ENCODE measurements at regions not wholly inside any gene's neighbourhood (a gene's known extent, or its start where the extent isn't known, plus 50 kb on each side); places are given as distances from the start of the nearest gene placed in this dataset.

GRCh38 chr16:65940711-65941110, 425.8 kb upstream of the CDH5 start:
- no peak overlapping the region for H3K4me2 ChIP-seq (ENCODE audit: extremely low read depth, insufficient read depth, low read length)

GRCh38 chr16:65938083-65938482, 428.4 kb upstream of the CDH5 start:
- Histone ChIP-seq H4K20me1 (ENCODE audit: control insufficient read depth, extremely low read depth, insufficient read depth, low read length) (no peaks in the 10 kb centered on the region), H3K79me2 (ENCODE audit: control insufficient read depth, insufficient read depth, low read length) (no peaks in the 10 kb centered on the region), H3K36me3 (ENCODE audit: control insufficient read depth, insufficient read depth, low read length) (no peaks in the 10 kb centered on the region), H3K4me3 (replicated peaks in 1 of 4; ENCODE audit: control extremely low read depth in 1 of 4, insufficient read depth in 1 of 4, low read depth in 3 of 4, low read length in 4 of 4) (no peak overlapping the region), H3K4me1 (ENCODE audit: control insufficient read depth, extremely low read depth, insufficient read depth, low read length) (no peaks in the 10 kb centered on the region), H3K9ac (ENCODE audit: insufficient read depth, low read length) (no peak overlapping the region), H3K27me3 (ENCODE audit: control insufficient read depth, insufficient read depth, low read length) (no peaks in the 10 kb centered on the region), H2AFZ (ENCODE audit: low read length) (no peak overlapping the region), H3K27ac (ENCODE audit: insufficient read depth, low read length) (no peak overlapping the region), H3K9me3 (ENCODE audit: control insufficient read depth, insufficient read depth, low read depth, low read length) (no peaks in the 10 kb centered on the region), H3K4me2 (ENCODE audit: extremely low read depth, insufficient read depth, low read length) (no peak overlapping the region)
- TF ChIP-seq, protein P1, sequence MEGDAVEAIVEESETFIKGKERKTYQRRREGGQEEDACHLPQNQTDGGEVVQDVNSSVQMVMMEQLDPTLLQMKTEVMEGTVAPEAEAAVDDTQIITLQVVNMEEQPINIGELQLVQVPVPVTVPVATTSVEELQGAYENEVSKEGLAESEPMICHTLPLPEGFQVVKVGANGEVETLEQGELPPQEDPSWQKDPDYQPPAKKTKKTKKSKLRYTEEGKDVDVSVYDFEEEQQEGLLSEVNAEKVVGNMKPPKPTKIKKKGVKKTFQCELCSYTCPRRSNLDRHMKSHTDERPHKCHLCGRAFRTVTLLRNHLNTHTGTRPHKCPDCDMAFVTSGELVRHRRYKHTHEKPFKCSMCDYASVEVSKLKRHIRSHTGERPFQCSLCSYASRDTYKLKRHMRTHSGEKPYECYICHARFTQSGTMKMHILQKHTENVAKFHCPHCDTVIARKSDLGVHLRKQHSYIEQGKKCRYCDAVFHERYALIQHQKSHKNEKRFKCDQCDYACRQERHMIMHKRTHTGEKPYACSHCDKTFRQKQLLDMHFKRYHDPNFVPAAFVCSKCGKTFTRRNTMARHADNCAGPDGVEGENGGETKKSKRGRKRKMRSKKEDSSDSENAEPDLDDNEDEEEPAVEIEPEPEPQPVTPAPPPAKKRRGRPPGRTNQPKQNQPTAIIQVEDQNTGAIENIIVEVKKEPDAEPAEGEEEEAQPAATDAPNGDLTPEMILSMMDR (conservative IDR thresholded peaks at IDR 0.05 in 1 of 2, IDR thresholded peaks at IDR 0.05 in 1 of 2; ENCODE audit: low read depth in 1 of 2, low read length in 2 of 2) = no peak
- TF ChIP-seq EZH2 (IDR thresholded peaks at IDR 0.05; ENCODE audit: low read length, missing control alignments) = no peak
- DNase-seq (ENCODE audit: low read depth in 2 of 2) = no peak

More at GRCh38 chr16:65940711-65941110, 425.8 kb upstream of the CDH5 start:
- H2AFZ ChIP-seq (ENCODE audit: low read length) = no peak overlapping the region
- H3K9me3 ChIP-seq (ENCODE audit: control insufficient read depth, insufficient read depth, low read depth, low read length) = no peaks in the 10 kb centered on the region
- no peak overlapping the region for H3K27ac ChIP-seq (ENCODE audit: insufficient read depth, low read length)
- no peaks in the 10 kb centered on the region for H3K36me3 ChIP-seq (ENCODE audit: control insufficient read depth, insufficient read depth, low read length)
- TF ChIP-seq, protein P1 (conservative IDR thresholded peaks at IDR 0.05 in 1 of 2, IDR thresholded peaks at IDR 0.05 in 1 of 2; ENCODE audit: low read depth in 1 of 2, low read length in 2 of 2) = no peak
- no peak for TF ChIP-seq EZH2 (IDR thresholded peaks at IDR 0.05; ENCODE audit: low read length, missing control alignments)
- H4K20me1 ChIP-seq (ENCODE audit: control insufficient read depth, extremely low read depth, insufficient read depth, low read length) = no peaks in the 10 kb centered on the region
- H3K27me3 ChIP-seq (ENCODE audit: control insufficient read depth, insufficient read depth, low read length) = no peaks in the 10 kb centered on the region
- H3K9ac ChIP-seq (ENCODE audit: insufficient read depth, low read length) = no peak overlapping the region
- H3K4me1 ChIP-seq (ENCODE audit: control insufficient read depth, extremely low read depth, insufficient read depth, low read length) = no peaks in the 10 kb centered on the region
- DNase-seq (ENCODE audit: low read depth in 2 of 2) = no peak
- no peak overlapping the region for H3K4me3 ChIP-seq (replicated peaks in 1 of 4; ENCODE audit: control extremely low read depth in 1 of 4, insufficient read depth in 1 of 4, low read depth in 3 of 4, low read length in 4 of 4)
- H3K79me2 ChIP-seq (ENCODE audit: control insufficient read depth, insufficient read depth, low read length) = no peaks in the 10 kb centered on the region

DNA sequence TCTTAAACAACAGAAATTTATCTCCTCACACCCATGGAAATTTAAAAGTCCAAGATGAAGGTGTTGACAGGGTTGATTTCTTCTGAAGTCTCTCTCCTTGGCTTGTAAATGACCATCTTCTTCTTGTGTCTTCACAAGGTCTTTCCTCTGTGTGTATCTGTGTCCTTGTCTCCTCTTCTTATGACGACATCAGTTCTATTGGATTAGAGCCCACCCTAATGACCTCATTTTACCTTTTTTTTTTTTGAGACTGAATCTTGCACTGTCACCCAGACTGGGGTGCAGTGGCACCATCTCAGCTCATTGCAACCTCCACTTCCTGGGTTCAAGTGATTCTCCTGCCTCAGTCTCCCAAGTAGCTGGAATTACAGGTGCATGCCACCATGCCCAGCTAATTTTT, 429.0 kb upstream of the CDH5 start:
- no peaks in the 10 kb centered on the region for H3K79me2 ChIP-seq (ENCODE audit: control insufficient read depth, insufficient read depth, low read length)

More for the DNA sequence above, 429.0 kb upstream of the CDH5 start:
- Histone ChIP-seq H3K4me3 (replicated peaks in 1 of 4; ENCODE audit: control extremely low read depth in 1 of 4, insufficient read depth in 1 of 4, low read depth in 3 of 4, low read length in 4 of 4) (no peak overlapping the region), H3K27ac (ENCODE audit: insufficient read depth, low read length) (no peak overlapping the region), H3K9me3 (ENCODE audit: control insufficient read depth, insufficient read depth, low read depth, low read length) (no peaks in the 10 kb centered on the region), H3K4me1 (ENCODE audit: control insufficient read depth, extremely low read depth, insufficient read depth, low read length) (no peaks in the 10 kb centered on the region), H3K27me3 (ENCODE audit: control insufficient read depth, insufficient read depth, low read length) (no peaks in the 10 kb centered on the region), H2AFZ (ENCODE audit: low read length) (no peak overlapping the region), H4K20me1 (ENCODE audit: control insufficient read depth, extremely low read depth, insufficient read depth, low read length) (no peaks in the 10 kb centered on the region), H3K9ac (ENCODE audit: insufficient read depth, low read length) (no peak overlapping the region), H3K36me3 (ENCODE audit: control insufficient read depth, insufficient read depth, low read length) (no peaks in the 10 kb centered on the region), H3K4me2 (ENCODE audit: extremely low read depth, insufficient read depth, low read length) (no peak overlapping the region)
- no peak for TF ChIP-seq EZH2 (IDR thresholded peaks at IDR 0.05; ENCODE audit: low read length, missing control alignments)
- TF ChIP-seq, protein P1 (conservative IDR thresholded peaks at IDR 0.05 in 1 of 2, IDR thresholded peaks at IDR 0.05 in 1 of 2; ENCODE audit: low read depth in 1 of 2, low read length in 2 of 2) = no peak
- DNase-seq (ENCODE audit: low read depth in 2 of 2) = no peak
